Fibroblast of pulmonary artery (primary cell): ENCODE measurements at regions not wholly inside any gene's neighbourhood (a gene's known extent, or its start where the extent isn't known, plus 50 kb on each side); places are given as distances from the start of the nearest gene placed in this dataset.

Source experiments
- DNase-seq: peaks from one replicate; pipeline ENCODE4 v3.0.0-alpha.2; 2010; ENCODE audit warnings: low read depth
- H3K4me3 ChIP-seq: replicated peaks from 2 replicates; pipeline ENCODE4 v1.5.1; 2011; ENCODE audit warnings: low read depth, mild to moderate bottlenecking, control low read depth, low read length, moderate library complexity
- TF ChIP-seq, protein P1 (sequence below): IDR thresholded peaks from 2 replicates; pipeline ENCODE4 v1.5.1; 2011; ENCODE audit warnings: mild to moderate bottlenecking, control low read depth, low read length, inconsistent platforms; ENCODE audit errors: missing control alignments

DNA sequence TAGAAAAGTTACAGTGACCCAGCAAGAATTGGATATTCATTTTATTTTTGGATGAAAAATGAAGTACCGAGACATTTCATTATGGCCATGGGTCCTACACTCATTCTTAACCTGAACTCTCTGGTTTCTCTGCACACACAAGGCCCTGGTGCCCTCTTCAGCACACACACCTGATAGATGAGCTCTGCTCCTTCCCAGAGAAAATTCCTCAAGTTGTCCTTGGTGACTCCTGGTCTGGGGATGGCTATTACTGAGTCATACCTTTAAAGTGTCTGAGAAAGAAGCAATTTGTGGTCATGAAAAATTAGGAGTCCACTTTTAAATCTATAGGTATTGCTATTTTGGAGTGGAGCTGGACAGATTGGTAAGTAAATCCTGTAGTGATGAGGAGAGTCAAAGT is 311.5 kb downstream of the CDH2 start:
- TF ChIP-seq, protein P1, sequence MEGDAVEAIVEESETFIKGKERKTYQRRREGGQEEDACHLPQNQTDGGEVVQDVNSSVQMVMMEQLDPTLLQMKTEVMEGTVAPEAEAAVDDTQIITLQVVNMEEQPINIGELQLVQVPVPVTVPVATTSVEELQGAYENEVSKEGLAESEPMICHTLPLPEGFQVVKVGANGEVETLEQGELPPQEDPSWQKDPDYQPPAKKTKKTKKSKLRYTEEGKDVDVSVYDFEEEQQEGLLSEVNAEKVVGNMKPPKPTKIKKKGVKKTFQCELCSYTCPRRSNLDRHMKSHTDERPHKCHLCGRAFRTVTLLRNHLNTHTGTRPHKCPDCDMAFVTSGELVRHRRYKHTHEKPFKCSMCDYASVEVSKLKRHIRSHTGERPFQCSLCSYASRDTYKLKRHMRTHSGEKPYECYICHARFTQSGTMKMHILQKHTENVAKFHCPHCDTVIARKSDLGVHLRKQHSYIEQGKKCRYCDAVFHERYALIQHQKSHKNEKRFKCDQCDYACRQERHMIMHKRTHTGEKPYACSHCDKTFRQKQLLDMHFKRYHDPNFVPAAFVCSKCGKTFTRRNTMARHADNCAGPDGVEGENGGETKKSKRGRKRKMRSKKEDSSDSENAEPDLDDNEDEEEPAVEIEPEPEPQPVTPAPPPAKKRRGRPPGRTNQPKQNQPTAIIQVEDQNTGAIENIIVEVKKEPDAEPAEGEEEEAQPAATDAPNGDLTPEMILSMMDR: no peak
- no peak for DNase-seq

DNA sequence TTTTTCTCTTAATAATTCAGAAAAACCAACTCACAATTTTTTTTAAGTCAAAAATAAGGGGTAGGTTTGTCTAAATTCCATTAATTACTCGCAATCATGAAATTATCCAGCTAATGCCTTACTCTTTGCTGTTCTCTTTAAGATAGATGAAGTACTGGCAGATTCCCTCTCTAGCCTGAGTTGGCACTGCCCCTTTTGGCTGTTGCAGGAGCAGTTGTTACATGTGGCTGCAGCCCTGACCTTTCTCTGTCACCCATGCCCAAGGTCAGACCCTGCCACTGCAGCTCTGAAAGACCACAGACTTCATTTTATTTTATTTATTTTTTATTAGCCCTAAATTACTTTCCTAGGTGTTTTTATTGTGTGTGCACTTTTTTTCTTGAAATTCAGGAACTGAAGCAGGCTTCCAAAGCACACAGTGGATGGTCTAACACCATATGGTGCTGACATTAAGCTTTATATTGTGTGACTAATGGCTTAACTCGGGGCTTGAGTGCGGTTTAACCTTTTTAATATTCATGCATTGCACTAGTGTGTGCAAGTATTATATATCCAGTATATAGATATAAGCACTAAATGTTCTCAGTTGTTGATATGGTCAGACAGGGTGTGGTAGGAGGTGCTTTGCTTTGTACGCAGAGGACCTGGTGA is 313.0 kb downstream of the CDH2 start:
- no peak for DNase-seq
- TF ChIP-seq, protein P1: no peak
- no peak overlapping the region for H3K4me3 ChIP-seq

More for the DNA sequence above, 311.5 kb downstream of the CDH2 start:
- H3K4me3 ChIP-seq: no peak overlapping the region

DNA sequence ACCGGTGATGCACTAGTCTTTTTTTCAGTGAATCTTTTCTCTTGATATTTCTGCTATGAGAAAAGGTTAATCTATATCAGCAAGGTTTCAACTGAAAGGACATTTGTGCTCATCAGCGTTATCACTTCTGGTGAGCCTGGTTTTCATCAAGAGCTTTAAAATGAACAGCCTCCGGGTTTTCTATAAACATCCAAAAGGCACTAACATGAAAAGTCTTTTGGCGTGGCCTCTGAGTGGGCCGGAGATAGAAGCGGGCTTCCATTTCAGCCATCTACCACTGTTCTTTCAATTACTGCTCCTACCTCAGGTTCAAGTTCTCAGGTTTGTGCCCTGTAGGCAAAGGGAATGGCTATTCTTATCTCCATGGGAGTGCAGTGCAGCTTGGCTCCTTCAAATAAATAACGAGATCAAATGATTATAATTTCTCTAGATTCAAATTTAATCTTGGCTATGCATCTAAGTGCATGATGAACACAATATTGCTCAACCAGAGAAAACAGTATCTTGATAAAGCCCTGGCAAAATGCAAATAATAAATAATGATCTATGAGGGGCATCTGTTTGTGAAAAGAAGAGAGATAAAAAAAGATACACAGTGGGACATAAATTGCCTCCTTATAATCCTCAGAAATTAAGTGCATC is 314.8 kb downstream of the CDH2 start:
- DNase-seq: no peak
- TF ChIP-seq, protein P1: no peak
- H3K4me3 ChIP-seq: no peak overlapping the region

DNA sequence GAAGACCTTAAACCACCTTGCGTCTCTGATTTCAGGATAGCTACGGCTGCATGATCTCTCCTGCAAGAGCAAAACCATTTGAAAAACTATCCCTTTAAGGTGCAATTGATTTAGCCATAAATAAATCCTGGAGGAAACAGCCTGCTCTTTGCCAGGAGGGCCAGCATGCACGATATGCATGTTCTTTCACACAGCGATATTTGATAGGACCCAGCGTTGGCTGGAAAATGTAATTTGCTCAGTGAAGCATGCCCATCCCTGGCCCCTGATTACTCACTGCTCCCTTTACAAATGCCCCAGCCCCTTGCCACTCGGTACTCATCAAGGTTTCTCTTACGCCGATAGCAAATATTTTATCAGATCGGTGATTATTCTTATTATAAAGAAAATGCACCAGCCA is 315.4 kb downstream of the CDH2 start:
- no peak overlapping the region for H3K4me3 ChIP-seq
- no peak for DNase-seq
- TF ChIP-seq, protein P1: no peak

DNA sequence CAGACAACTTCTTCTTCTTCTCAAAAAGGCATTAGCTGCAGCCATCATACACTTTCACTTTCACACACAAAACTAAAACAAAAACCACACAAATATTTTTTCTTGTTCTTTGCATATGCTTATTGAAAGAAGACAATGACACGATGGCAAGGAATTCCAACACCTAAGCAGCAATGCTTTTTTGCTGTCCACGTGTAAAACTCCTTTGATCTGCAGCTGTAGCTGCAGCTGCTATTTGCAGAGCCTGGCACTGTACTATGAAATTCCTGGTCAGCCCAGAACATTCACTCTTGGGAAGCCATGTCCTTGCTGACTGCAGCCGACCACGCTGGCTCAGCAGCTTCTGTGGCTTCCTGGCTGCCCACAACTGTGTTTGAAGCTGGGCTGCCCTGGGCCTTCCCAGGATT is 316.2 kb downstream of the CDH2 start:
- TF ChIP-seq, protein P1: no peak
- DNase-seq: no peak
- H3K4me3 ChIP-seq: no peak overlapping the region

DNA sequence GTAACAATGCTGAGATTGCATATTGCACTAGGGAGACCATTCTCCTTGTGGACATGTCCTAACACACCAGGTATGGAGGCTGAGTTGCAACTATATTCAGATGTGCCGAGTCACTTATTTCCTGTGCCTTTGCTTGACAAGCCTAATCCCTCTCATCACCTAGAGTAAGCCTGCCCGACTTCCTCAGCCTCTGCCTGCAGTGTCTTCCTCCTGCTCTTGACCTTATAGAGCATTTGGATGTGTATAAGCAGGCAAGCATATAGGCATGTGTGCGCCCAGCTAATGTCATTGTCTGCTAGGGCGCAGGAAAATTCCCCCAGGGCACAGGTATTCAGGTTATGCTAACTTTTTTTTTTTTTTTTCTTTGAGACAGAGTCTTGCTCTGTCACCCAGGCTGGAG is 316.9 kb downstream of the CDH2 start:
- no peak overlapping the region for H3K4me3 ChIP-seq
- TF ChIP-seq, protein P1: no peak
- DNase-seq: no peak

DNA sequence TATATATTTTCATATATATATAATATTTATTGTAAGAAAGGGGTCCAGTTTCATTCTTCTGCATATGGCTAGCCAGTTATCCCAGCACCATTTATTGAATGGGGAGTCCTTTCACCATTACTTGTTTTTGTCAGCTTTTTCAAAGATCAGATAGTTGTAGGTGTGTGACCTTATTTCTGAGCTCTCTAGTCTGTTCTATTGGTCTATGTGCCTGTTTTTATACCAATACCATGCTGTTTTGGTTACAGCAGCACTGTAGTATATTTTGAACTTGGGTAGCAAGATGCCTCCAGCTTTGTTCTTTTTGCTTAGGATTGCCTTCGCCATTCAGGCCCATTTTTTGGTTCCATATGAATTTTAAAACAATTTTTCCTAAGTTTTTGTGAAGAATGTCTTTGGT is 320.1 kb downstream of the CDH2 start:
- H3K4me3 ChIP-seq: no peak overlapping the region
- TF ChIP-seq, protein P1: no peak
- no peak for DNase-seq
